ENCODE measurements at regions not wholly inside any gene's neighbourhood (a gene's known extent, or its start where the extent isn't known, plus 50 kb on each side); places are given as distances from the start of the nearest gene placed in this dataset.

GRCh38 chr12:85352016-85352415, 72.0 kb downstream of the ALX1 start:
- no peak for DNase-seq (ENCODE audit: low read depth)
- no peak for TF ChIP-seq CTCF (IDR thresholded peaks at IDR 0.05; ENCODE audit: insufficient read depth, low read length)
- no peak overlapping the region for H3K4me3 ChIP-seq (ENCODE audit: low read depth, low read length)

- H3K4me3 ChIP-seq (ENCODE audit: low read depth, low read length), result no peak overlapping the region
- no peak for TF ChIP-seq CTCF (IDR thresholded peaks at IDR 0.05; ENCODE audit: insufficient read depth, low read length)
- DNase-seq (ENCODE audit: low read depth), result no peak
Observed at GRCh38 chr12:85356596-85357385, 76.8 kb downstream of the ALX1 start.

GRCh38 chr12:85357609-85358008, 77.6 kb downstream of the ALX1 start:
- no peak for TF ChIP-seq CTCF (IDR thresholded peaks at IDR 0.05; ENCODE audit: insufficient read depth, low read length)
- no peak overlapping the region for H3K4me3 ChIP-seq (ENCODE audit: low read depth, low read length)
- no peak for DNase-seq (ENCODE audit: low read depth)

- TF ChIP-seq CTCF (IDR thresholded peaks at IDR 0.05; ENCODE audit: insufficient read depth, low read length), result no peak
- no peak overlapping the region for H3K4me3 ChIP-seq (ENCODE audit: low read depth, low read length)
- DNase-seq (ENCODE audit: low read depth), result no peak
Observed at GRCh38 chr12:85358715-85359114, 78.7 kb downstream of the ALX1 start.

GRCh38 chr12:85363382-85364190, 83.6 kb downstream of the ALX1 start:
- H3K4me3 ChIP-seq (ENCODE audit: low read depth, low read length), result no peak overlapping the region
- DNase-seq (ENCODE audit: low read depth), result peak; percentile 41
- no peak for TF ChIP-seq CTCF (IDR thresholded peaks at IDR 0.05; ENCODE audit: insufficient read depth, low read length)

GRCh38 chr12:85367936-85368335, 87.9 kb downstream of the ALX1 start:
- no peak for TF ChIP-seq CTCF (IDR thresholded peaks at IDR 0.05; ENCODE audit: insufficient read depth, low read length)
- DNase-seq (ENCODE audit: low read depth), result no peak
- H3K4me3 ChIP-seq (ENCODE audit: low read depth, low read length), result no peak overlapping the region
